HEK293 (cell line): ENCODE measurements at regions not wholly inside any gene's neighbourhood (a gene's known extent, or its start where the extent isn't known, plus 50 kb on each side); places are given as distances from the start of the nearest gene placed in this dataset.

ENCODE experiments used
- CTCF ChIA-PET: fragments of 350-600 bp; formaldehyde crosslinking; extraction: SDS; loops from one replicate; lab custom pipeline; 2021; ENCODE audit warnings: antibody characterized with exemption; lab: Yijun Ruan, JAX
- POLR2A ChIA-PET: fragments of 300-600 bp; formaldehyde crosslinking; extraction: SDS; loops from one replicate; lab custom pipeline; 2020; ENCODE audit warnings: antibody characterized with exemption, inconsistent platforms; lab: Yijun Ruan, JAX
- H3K27ac ChIP-seq: fragments of 200-500 bp; sonication (Bioruptor generic); 2 replicates; pipeline ENCODE4 v1.5.1; 2014; ENCODE audit warnings: low read depth, low read length, control low read depth, inconsistent platforms; ENCODE audit errors: extremely low read depth
- H3K36me3 ChIP-seq, 2 experiments: fragments of 200-500 bp in 1 of 2; sonication (Bioruptor generic) in 1 of 2; 1 replicate in 1 of 2; 2 replicates in 1 of 2; pipeline ENCODE4 v1.5.1; 2014 to 2017; ENCODE audit warnings: inconsistent platforms in 2 of 2, low read length in 2 of 2; ENCODE audit not compliant: control insufficient read depth in 2 of 2, insufficient read depth in 1 of 2
- H3K4me1 ChIP-seq: fragments of 200-500 bp; sonication (Bioruptor generic); 2 replicates; pipeline ENCODE4 v1.5.1; 2014; ENCODE audit warnings: mild to moderate bottlenecking, low read length, inconsistent platforms; ENCODE audit not compliant: control insufficient read depth, insufficient read depth
- H3K4me3 ChIP-seq: 2 replicates; pipeline ENCODE4 v1.5.1; 2011; ENCODE audit warnings: low read depth, mild to moderate bottlenecking, control low read depth, low read length, moderate library complexity
- H3K9me3 ChIP-seq: fragments of 200-500 bp; sonication (Bioruptor generic); 2 replicates; pipeline ENCODE4 v1.5.1; 2014; ENCODE audit warnings: low read depth, low read length, inconsistent platforms; ENCODE audit not compliant: control insufficient read depth, insufficient read depth
- KLF8 ChIP-seq: fragments of 450-650 bp; formaldehyde crosslinking; IDR thresholded peaks from 2 replicates; pipeline ENCODE4 v1.5.1; 2016; ENCODE audit warnings: missing biosample characterization, missing genetic modification characterization
- PRDM1 ChIP-seq: fragments of 450-650 bp; formaldehyde crosslinking; IDR thresholded peaks from 2 replicates; pipeline ENCODE4; 2016; ENCODE audit warnings: missing biosample characterization, missing genetic modification characterization
- REST ChIP-seq: fragments of 450-650 bp; formaldehyde crosslinking; IDR thresholded peaks from 2 replicates; pipeline ENCODE4 v1.5.1; 2016; ENCODE audit warnings: missing biosample characterization, missing genetic modification characterization
- SP3 ChIP-seq: fragments of 450-650 bp; formaldehyde crosslinking; IDR thresholded peaks from 2 replicates; pipeline ENCODE4 v1.5.1; 2016; ENCODE audit warnings: missing biosample characterization, missing genetic modification characterization
- ZFP37 ChIP-seq: fragments of 450-650 bp; formaldehyde crosslinking; IDR thresholded peaks from 2 replicates; pipeline ENCODE4 v1.5.1; 2016; ENCODE audit warnings: missing biosample characterization, missing genetic modification characterization
- ZFP69B ChIP-seq: fragments of 450-650 bp; formaldehyde crosslinking; IDR thresholded peaks from 2 replicates; pipeline ENCODE4 v1.5.1; 2016; ENCODE audit warnings: missing biosample characterization, missing genetic modification characterization
- ZIC2 ChIP-seq: fragments of 450-650 bp; formaldehyde crosslinking; IDR thresholded peaks from 2 replicates; pipeline ENCODE4 v1.5.1; 2016; ENCODE audit warnings: missing biosample characterization, missing genetic modification characterization
- ZNF16 ChIP-seq: fragments of 450-650 bp; formaldehyde crosslinking; IDR thresholded peaks from 2 replicates; pipeline ENCODE4 v1.5.1; 2016; ENCODE audit warnings: low read depth, missing biosample characterization, missing genetic modification characterization
- ZNF239 ChIP-seq: fragments of 450-650 bp; formaldehyde crosslinking; IDR thresholded peaks from 2 replicates; pipeline ENCODE4 v1.5.1; 2016; ENCODE audit warnings: missing biosample characterization, missing genetic modification characterization
- ZNF354C ChIP-seq: fragments of 450-650 bp; formaldehyde crosslinking; IDR thresholded peaks from 2 replicates; pipeline ENCODE4 v1.5.1; 2016; ENCODE audit warnings: missing biosample characterization, missing genetic modification characterization, low read depth, borderline replicate concordance
- ZNF37A ChIP-seq: fragments of 450-650 bp; IDR thresholded peaks from 2 replicates; pipeline ENCODE4 v1.5.1; 2018; ENCODE audit warnings: missing biosample characterization, missing genetic modification characterization
- ZNF544 ChIP-seq: fragments of 450-650 bp; formaldehyde crosslinking; IDR thresholded peaks from 2 replicates; pipeline ENCODE4 v1.5.0; 2017; ENCODE audit warnings: missing biosample characterization, missing genetic modification characterization
- ZNF639 ChIP-seq: fragments of 450-650 bp; formaldehyde crosslinking; IDR thresholded peaks from 2 replicates; pipeline ENCODE4 v1.5.1; 2016; ENCODE audit warnings: missing biosample characterization, missing genetic modification characterization
- ZNF692 ChIP-seq: fragments of 450-650 bp; formaldehyde crosslinking; IDR thresholded peaks from 2 replicates; pipeline ENCODE4 v1.5.1; 2016; ENCODE audit warnings: missing biosample characterization, missing genetic modification characterization
- TF ChIP-seq, protein P1 (sequence below): fragments of 450-650 bp; formaldehyde crosslinking; IDR thresholded peaks from 2 replicates; pipeline ENCODE4 v1.5.1; 2016; ENCODE audit warnings: missing biosample characterization, missing genetic modification characterization

- no peaks in the 10 kb centered on the region for H3K36me3 ChIP-seq
- POLR2A ChIA-PET, result no interaction called here
- TF ChIP-seq ZFP37 (tag by site-specific recombination), result no peak
- TF ChIP-seq, all 188 proteins: peak for 0
- Histone ChIP-seq H3K4me3 (no peak overlapping the region), H3K4me1 (no peaks in the 10 kb centered on the region), H3K9me3 (no peaks in the 10 kb centered on the region), H3K27ac (no peak overlapping the region)
- CTCF ChIA-PET, result no interaction called here
Observed at GRCh38 chr13:80201694-80202468, 139.0 kb downstream of the SPRY2 start.

DNA sequence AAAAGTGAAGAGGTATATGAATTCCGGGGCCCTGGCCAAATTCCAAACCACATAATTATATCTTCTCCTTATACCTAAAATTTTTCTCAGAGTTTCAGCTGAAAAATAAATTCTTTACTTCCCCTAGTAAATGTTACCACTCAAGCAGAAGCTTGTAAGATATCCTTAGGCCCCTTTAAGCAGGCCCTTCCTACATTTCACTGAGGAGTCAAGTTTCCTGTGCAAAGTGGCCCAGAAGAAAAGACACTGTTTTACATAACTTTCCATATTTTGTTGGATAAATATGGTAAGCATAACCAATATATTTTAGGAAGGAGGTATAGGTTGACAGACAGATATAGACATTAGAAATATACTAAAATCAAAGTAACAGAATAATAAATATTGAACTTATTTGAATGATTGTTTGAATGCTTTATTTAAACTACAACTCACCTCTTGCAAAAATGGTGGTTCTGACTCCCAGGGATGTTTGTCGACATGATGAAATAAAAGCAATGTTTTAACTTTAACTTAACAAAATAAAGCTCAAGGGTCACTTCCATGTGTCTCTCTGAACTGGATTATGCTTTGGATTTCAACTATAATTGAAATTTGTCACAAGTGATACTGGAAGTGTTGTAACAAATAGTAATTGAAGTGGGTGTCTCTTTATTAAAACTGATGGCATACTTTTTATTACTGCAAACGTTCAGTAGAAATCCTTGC, 141.2 kb downstream of the SPRY2 start:
- Histone ChIP-seq H3K27ac (no peak overlapping the region), H3K4me3 (no peak overlapping the region), H3K9me3 (no peaks in the 10 kb centered on the region), H3K36me3 (no peaks in the 10 kb centered on the region), H3K4me1 (no peaks in the 10 kb centered on the region)
- CTCF ChIA-PET, result no interaction called here
- TF ChIP-seq SP3 (tag by site-specific recombination) (no peak), KLF8 (tag by site-specific recombination) (no peak), ZNF692 (no peak), ZNF354C (tag by site-specific recombination) (no peak), REST (tag by site-specific recombination) (no peak), ZIC2 (tag by site-specific recombination) (no peak), ZNF639 (tag by site-specific recombination) (no peak), ZNF239 (tag by site-specific recombination) (no peak), ZNF544 (tag by site-specific recombination) (no peak), ZNF16 (tag by site-specific recombination) (no peak), PRDM1 (tag by site-specific recombination) (no peak), ZFP69B (no peak), ZNF37A (tag by site-specific recombination) (no peak)
- TF ChIP-seq, protein P1, sequence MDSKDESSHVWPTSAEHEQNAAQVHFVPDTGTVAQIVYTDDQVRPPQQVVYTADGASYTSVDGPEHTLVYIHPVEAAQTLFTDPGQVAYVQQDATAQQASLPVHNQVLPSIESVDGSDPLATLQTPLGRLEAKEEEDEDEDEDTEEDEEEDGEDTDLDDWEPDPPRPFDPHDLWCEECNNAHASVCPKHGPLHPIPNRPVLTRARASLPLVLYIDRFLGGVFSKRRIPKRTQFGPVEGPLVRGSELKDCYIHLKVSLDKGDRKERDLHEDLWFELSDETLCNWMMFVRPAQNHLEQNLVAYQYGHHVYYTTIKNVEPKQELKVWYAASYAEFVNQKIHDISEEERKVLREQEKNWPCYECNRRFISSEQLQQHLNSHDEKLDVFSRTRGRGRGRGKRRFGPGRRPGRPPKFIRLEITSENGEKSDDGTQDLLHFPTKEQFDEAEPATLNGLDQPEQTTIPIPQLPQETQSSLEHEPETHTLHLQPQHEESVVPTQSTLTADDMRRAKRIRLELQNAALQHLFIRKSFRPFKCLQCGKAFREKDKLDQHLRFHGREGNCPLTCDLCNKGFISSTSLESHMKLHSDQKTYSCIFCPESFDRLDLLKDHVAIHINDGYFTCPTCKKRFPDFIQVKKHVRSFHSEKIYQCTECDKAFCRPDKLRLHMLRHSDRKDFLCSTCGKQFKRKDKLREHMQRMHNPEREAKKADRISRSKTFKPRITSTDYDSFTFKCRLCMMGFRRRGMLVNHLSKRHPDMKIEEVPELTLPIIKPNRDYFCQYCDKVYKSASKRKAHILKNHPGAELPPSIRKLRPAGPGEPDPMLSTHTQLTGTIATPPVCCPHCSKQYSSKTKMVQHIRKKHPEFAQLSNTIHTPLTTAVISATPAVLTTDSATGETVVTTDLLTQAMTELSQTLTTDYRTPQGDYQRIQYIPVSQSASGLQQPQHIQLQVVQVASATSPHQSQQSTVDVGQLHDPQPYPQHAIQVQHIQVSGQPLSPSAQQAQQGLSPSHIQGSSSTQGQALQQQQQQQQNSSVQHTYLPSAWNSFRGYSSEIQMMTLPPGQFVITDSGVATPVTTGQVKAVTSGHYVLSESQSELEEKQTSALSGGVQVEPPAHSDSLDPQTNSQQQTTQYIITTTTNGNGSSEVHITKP (tag by site-specific recombination), result no peak
- POLR2A ChIA-PET, result no interaction called here
